ENCODE measurements at regions not wholly inside any gene's neighbourhood (a gene's known extent, or its start where the extent isn't known, plus 50 kb on each side); places are given as distances from the start of the nearest gene placed in this dataset.

DNA sequence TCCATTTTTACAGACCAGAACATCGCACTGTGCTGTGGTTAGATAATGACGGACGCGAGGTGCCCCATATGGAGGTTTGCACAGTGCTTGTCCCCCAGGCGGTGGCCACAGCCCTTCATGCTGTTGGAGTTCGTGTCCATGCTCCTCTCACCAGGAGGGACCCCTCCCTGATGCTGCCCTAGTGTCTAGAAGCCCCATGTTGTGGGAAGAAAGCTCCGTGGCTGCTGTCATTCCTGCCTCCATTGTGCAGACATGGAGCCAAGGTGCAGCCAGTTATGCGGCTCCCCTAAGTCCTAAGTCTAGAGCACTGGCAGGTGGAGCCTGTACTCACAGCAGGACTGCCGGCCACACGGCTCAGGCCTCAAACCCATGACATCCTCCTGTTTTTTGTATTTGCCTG is 464.9 kb downstream of the EIPR1 start:
- TF ChIP-seq CTCF (IDR thresholded peaks at IDR 0.05 in 4 of 5, conservative IDR thresholded peaks at IDR 0.05 in 1 of 5) (no peak), POLR2A (IDR thresholded peaks at IDR 0.05) (no peak)

Data from gastrocnemius medialis (tissue), 4 donors.